SH-SY5Y (cell line): ENCODE measurements at regions not wholly inside any gene's neighbourhood (a gene's known extent, or its start where the extent isn't known, plus 50 kb on each side); places are given as distances from the start of the nearest gene placed in this dataset.
A peak's percentile ranks its signal among the peaks of the same experiment; 100 is the strongest.

Experiments
- GATA2 ChIP-seq: IDR thresholded peaks from 2 replicates; pipeline ENCODE4 v1.6.1; 2011; ENCODE audit warnings: mild to moderate bottlenecking, low read depth, low read length
- GATA3 ChIP-seq: IDR thresholded peaks from 2 replicates; pipeline ENCODE4 v1.6.1; 2011; ENCODE audit warnings: low read depth, mild to moderate bottlenecking, low read length, moderate library complexity

DNA sequence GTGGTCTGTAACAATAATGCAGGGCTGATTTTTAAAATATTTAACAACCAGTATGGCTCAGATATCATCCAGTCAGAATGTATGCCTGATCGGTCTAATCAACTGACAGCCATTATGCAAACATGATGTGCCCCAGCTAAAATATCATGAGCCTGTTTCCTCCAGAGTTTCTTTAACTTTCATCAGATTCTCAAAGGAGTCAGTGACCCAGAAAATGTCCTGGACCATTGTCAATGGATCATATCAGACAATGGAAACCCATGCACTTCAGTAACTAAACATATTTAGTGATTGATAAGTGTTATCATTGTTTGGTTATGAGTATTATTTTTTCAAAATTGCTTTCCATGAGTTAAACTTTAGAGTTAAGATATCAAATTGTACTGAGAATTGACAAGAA is 173.5 kb downstream of the LMBRD1 start:
- TF ChIP-seq GATA2 (no peak), GATA3 (no peak)

- TF ChIP-seq GATA3 (no peak), GATA2 (no peak)
Observed at GRCh38 chr6:69622924-69623323, 173.9 kb downstream of the LMBRD1 start.

- TF ChIP-seq GATA3 (no peak), GATA2 (no peak)
Observed at GRCh38 chr6:69622230-69622629, 174.6 kb downstream of the LMBRD1 start.

- no peak for TF ChIP-seq GATA3
- TF ChIP-seq GATA2, result no peak
Observed at GRCh38 chr6:69617163-69617562, 179.6 kb downstream of the LMBRD1 start.

DNA sequence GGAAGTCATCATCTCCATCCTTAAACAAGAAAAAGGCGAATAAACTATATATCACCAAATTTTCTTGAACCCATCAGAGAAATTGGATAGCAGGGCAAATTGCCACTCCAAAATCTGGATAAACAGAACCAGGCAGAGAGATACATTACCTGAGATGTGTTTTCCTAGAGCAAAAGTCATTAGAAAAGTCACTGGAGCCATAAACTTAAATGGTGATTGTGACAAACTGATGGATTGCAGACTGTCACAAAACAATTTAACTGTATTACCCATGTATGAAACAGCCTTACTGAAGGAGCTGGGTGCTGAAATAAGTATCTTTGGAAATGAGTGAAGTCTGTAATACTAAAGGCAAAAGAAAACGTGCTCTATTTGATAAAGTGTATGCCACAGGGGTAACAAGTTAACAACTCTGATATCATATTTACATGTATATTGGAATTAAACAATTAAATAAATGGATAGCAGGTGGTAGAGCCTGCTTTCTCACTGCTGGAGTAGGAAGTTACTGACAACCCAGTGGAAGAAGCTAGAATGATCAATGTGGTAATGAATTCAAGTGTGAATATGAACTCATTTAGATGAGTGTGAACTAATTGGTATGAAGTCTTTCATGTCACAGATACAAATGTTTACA is 186.9 kb downstream of the LMBRD1 start:
- no peak for TF ChIP-seq GATA3
- TF ChIP-seq GATA2, result no peak

GRCh38 chr6:69601132-69601531 is 195.7 kb downstream of the LMBRD1 start:
- TF ChIP-seq GATA2 (peak; percentile 95), GATA3 (peak; percentile 79)

GRCh38 chr6:69594405-69594804 is 202.4 kb downstream of the LMBRD1 start:
- no peak for TF ChIP-seq GATA3
- no peak for TF ChIP-seq GATA2

DNA sequence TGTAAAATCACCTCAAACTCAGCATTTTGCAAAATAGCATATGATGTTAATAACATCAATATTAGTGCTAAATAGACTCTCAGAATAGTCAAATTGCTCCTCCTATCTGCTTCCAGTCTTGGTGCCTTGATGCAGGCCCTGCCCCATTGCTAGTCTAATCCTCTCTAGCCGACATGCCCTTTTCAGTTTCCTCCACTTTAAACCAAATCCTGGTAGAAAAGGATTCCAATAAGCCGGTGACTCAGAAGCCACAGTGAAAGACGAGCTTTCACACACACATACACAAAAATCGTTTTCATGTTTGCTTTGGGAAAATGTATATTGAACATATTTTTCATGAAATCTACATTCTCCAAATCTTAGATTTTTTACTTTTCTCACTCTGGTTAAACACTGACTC is 203.1 kb downstream of the LMBRD1 start:
- TF ChIP-seq GATA3 (no peak), GATA2 (no peak)

GRCh38 chr6:69589626-69590025 is 207.2 kb downstream of the LMBRD1 start:
- TF ChIP-seq GATA3, result no peak
- no peak for TF ChIP-seq GATA2

GRCh38 chr6:69584913-69585729 is 211.7 kb downstream of the LMBRD1 start:
- TF ChIP-seq GATA2 (peak; percentile 95), GATA3 (peak; percentile 94)

DNA sequence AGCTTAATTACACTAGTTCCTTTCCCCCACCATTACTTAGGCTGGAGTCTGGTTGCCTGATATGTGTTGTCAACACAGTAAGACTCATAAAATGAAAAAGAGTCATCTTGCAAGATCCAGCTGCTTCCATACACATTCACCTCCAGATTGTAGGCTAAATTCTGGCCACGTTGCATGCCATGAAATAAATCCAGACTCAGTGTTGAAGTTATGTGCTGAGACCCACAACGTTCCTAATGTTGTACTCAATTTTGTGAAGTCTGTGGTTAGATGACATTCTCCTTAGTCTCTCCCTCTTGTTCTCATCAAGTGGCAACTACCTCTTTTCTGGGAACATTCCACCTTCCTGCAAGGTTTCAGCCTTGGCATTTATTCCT is 212.3 kb downstream of the LMBRD1 start:
- no peak for TF ChIP-seq GATA3
- TF ChIP-seq GATA2, result no peak

GRCh38 chr6:69581581-69581980 is 215.2 kb downstream of the LMBRD1 start:
- TF ChIP-seq GATA2, result no peak
- TF ChIP-seq GATA3, result no peak

DNA sequence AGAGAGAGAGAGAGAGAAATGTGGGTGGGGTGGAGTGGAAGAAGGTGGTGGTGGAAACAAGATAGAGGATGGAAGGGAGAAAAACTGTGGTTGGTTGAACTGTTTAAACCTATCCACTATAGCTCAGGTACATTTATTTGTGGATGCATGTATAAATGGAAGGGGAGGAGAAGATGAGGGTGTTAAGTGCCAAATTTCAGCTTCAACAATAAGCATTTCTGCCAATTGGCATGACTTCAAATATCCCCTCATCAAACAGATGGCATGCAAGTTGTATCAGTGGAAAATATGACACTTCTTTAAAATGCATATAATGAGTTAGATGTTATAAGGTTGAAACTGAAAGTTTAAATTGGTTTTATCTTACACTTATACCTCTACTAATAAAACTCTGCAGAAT is 216.1 kb downstream of the LMBRD1 start:
- TF ChIP-seq GATA3 (no peak), GATA2 (no peak)

- TF ChIP-seq GATA3 (no peak), GATA2 (no peak)
Observed at GRCh38 chr6:69578361-69578890, 218.4 kb downstream of the LMBRD1 start.

DNA sequence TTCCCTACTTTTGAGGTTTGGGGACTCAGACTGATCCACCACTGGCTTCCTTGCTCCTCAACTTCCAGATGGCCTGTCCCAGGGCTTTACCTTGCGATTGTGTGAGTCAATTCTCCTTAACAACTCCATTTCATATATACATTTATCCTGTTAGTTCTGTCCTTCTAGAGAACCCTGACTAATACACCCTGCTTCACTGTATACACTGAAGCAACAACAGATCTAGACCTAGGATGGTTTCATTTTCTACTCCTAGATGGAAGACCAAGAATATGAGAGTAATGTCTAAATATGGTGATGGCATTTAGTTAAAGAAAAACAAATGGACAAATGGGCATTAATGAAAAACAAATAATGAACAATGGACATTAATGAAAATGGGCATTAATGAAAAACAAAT is 225.6 kb downstream of the LMBRD1 start:
- no peak for TF ChIP-seq GATA2
- no peak for TF ChIP-seq GATA3

- TF ChIP-seq GATA2 (no peak), GATA3 (no peak)
Observed at GRCh38 chr6:69570106-69570505, 226.7 kb downstream of the LMBRD1 start.
